GM13976 (cell line): ENCODE measurements at regions not wholly inside any gene's neighbourhood (a gene's known extent, or its start where the extent isn't known, plus 50 kb on each side); places are given as distances from the start of the nearest gene placed in this dataset.

Experiments
- DNase-seq: peaks from one replicate; pipeline ENCODE4 v3.0.0; 2012; ENCODE audit warnings: low spot score
- CTCF ChIP-seq: IDR thresholded peaks from 2 replicates; pipeline ENCODE4 v1.5.1; 2012; ENCODE audit warnings: borderline replicate concordance, mild to moderate bottlenecking; ENCODE audit not compliant: insufficient read depth; ENCODE audit errors: extremely low read depth, missing control alignments, control extremely low read depth
- in situ Hi-C: fragments of 300-500 bp; cut with MboI; formaldehyde crosslinking; loops from one replicate; pipeline ENCODE4 v1.12.0; 2022; ENCODE audit warnings: low sequenced_read_pairs, mixed read lengths, inconsistent platforms; ENCODE audit not compliant: unreplicated experiment

- no peak for TF ChIP-seq CTCF
- in situ Hi-C loops, result no loop called here
- no peak for DNase-seq
These were observed 281.4 kb downstream of the PABPC4L start for GRCh38 chr4:133920236-133920635.

- no peak for TF ChIP-seq CTCF
- DNase-seq, result no peak
- in situ Hi-C loops, result no loop called here
These were observed 291.4 kb downstream of the PABPC4L start for GRCh38 chr4:133910165-133910564.

GRCh38 chr4:133903029-133903428 lies 298.6 kb downstream of the PABPC4L start:
- in situ Hi-C loops, result no loop called here
- DNase-seq, result no peak
- no peak for TF ChIP-seq CTCF

DNA sequence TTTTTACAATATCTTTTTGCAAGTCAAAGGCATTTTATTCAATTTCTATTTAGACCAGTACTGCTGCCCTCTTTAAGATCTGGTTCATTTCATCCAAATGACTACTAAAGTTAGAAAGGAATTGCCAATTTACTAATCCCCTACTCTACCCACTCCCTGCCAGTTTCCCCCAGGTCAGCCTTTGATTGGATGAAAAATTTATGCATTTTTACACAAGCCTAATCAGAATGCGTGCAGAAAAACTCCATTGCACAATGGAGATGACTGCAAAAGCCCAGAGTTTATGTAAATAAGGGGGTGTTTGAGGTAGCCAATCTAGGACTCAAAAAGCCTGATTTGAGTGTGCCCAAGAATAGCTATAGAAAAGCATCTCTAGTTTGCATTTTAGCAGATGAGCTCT lies 310.6 kb downstream of the PABPC4L start:
- TF ChIP-seq CTCF, result no peak
- no peak for DNase-seq
- in situ Hi-C loops, result no loop called here

- no peak for TF ChIP-seq CTCF
- in situ Hi-C loops, result no loop called here
- no peak for DNase-seq
These were observed 313.9 kb downstream of the PABPC4L start for GRCh38 chr4:133887723-133888122.

DNA sequence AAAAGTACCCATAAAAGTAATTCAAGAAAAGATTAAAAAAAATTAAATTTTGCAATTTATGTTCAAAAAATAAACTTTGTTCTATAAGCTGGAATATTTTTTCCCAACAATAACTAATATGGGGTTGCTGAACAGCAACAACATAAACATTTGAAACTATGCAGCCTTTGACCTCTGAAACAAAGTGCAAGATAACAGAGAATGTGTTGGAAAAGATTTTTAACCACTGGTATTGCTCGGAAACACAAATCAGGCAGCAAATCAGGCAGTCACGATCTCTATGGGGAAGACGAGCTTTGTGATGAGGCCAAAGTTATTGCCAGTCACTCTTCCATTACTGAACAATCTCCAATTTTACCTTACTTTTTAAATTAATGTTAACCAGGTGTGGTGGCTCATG lies 332.1 kb downstream of the PABPC4L start:
- TF ChIP-seq CTCF, result no peak
- in situ Hi-C loops, result no loop called here
- DNase-seq, result no peak

DNA sequence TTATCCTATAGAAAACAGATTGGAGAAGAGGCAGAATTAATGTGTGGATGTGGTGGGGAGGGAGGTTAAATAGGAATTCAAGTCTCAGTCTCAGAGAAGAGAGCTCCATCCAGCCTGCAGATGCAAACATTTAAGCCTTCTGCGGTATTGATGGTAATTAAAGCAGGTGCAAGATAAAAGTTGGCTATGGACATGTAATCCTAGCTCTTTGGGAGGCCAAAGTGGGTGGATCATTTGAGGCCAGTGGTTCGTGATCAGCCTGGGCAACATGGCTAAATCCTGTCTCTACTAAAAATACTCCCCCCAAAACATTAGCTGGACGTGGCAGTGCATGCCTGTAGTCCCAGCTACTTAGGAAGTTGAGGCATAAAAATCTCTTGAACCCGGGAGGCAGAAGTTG lies 332.7 kb downstream of the PABPC4L start:
- TF ChIP-seq CTCF, result no peak
- no peak for DNase-seq
- in situ Hi-C loops, result no loop called here
